ENCODE measurements at regions not wholly inside any gene's neighbourhood (a gene's known extent, or its start where the extent isn't known, plus 50 kb on each side); places are given as distances from the start of the nearest gene placed in this dataset.
"Not testable (repeated sequence)": the region's sequence is repeated elsewhere in the genome, so short reads cannot be mapped to it uniquely, and the experiment has no call there.

DNA sequence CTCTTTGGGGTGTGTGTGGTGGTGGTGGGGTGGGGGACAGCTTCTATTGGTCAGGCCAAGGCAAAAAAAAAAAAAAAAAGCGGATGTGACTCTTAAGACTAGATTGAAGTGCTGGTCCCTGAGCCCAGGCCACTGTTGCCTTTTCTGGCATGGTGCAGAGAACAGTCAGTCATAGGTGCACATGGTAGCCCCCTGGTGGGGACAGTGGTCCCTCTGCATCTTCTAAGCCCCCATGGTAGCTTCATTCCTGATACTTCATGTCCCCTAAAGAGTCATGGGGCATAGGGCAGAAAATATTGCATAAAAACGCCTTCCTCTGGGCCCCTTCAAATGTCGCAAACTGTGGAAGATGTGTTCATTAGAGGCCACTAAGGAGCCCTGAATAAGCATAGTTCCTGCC lies 371.8 kb downstream of the NPHP4 start:
- H3K9me3 Mint-ChIP-seq, result no peaks in the 10 kb centered on the region
- ATAC-seq (replicated peaks; ENCODE audit: extremely low read depth, poor library complexity, severe bottlenecking) (no peak), DNase-seq (ENCODE audit: low spot score in 2 of 2) (no peak)
- no peak overlapping the region for H3K4me3 Mint-ChIP-seq
- H3K4me1 Mint-ChIP-seq, result no peaks in the 10 kb centered on the region
- no peaks in the 10 kb centered on the region for H3K36me3 Mint-ChIP-seq (ENCODE audit: insufficient read depth)
- peaks cover 75% of the 10 kb centered on the region for H3K27me3 Mint-ChIP-seq
- no peak overlapping the region for H3K27ac Mint-ChIP-seq (ENCODE audit: low read depth)

DNA sequence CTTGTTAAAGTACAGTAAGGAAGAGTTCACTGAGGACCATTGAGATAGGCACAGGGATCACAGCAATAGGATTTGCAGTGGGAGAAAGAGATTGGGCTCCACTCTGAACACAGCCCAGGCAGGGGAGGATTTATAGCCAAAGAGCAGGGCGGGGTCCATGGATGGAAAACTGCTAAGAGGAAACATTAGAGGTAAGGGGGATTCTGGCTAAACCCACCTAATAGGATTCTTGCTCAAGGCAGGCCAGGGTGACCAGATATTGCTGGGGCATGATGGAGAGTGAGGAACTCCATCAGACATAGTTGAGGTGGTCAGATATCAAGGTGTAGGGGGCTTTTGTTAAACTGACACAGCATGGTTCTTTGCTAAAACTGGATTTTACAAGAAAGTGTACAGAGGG lies 372.8 kb downstream of the NPHP4 start:
- ATAC-seq (replicated peaks; ENCODE audit: extremely low read depth, poor library complexity, severe bottlenecking), result no peak
- DNase-seq (ENCODE audit: low spot score in 2 of 2), result no peak
- Mint-ChIP-seq H3K9me3 (no peaks in the 10 kb centered on the region), H3K4me1 (no peaks in the 10 kb centered on the region), H3K4me3 (no peak overlapping the region), H3K36me3 (ENCODE audit: insufficient read depth) (no peaks in the 10 kb centered on the region), H3K27me3 (peaks cover 81% of the 10 kb centered on the region), H3K27ac (ENCODE audit: low read depth) (no peak overlapping the region)

DNA sequence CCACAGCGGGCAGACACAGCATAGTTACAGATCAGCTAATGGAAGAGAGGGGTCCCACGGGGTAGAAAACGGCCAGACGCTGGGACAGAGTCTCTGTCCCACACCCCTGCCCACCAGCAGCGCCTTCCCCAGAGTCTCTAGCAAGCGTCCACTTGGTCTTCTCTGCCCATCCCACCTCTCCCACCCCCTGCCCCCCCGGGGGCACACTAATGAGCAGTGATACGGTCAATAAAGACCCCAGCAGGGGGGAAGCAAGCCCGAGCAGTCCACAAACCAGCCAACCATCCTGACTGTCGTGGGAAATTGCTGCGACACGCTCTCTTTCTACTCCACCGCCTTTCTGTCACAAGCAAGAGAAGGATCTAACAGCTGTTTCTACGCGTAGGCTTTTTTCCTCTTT lies 374.7 kb downstream of the NPHP4 start:
- Mint-ChIP-seq H3K9me3 (no peaks in the 10 kb centered on the region), H3K27ac (ENCODE audit: low read depth) (no peak overlapping the region), H3K4me1 (no peaks in the 10 kb centered on the region), H3K27me3 (peaks cover 85% of the 10 kb centered on the region), H3K36me3 (ENCODE audit: insufficient read depth) (no peaks in the 10 kb centered on the region), H3K4me3 (no peak overlapping the region)
- DNase-seq (ENCODE audit: low spot score in 2 of 2), result no peak
- no peak for ATAC-seq (replicated peaks; ENCODE audit: extremely low read depth, poor library complexity, severe bottlenecking)

DNA sequence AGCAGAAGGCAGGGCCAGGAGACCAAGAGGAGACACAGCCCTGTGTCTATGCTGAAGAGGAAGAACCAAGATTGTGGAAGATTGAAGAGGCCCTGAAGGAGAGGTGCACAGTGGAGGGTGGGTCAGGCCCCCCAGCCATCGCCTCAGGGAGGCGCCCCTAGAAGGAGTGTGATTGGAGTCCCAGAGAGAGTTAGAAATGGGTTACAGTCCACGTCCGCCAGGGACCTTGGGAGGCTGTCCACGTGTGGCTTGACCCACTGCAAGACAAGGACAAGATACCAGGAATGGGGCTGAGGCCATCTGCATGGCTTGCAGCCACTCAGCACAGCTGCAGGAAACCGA lies 375.1 kb downstream of the NPHP4 start:
- ATAC-seq (replicated peaks; ENCODE audit: extremely low read depth, poor library complexity, severe bottlenecking), result no peak
- H3K9me3 Mint-ChIP-seq, result no peaks in the 10 kb centered on the region

GRCh38 chr1:5616366-5617178 lies 375.7 kb downstream of the NPHP4 start:
- DNase-seq (ENCODE audit: low spot score in 2 of 2), result no peak
- no peak for ATAC-seq (replicated peaks; ENCODE audit: extremely low read depth, poor library complexity, severe bottlenecking)
- Mint-ChIP-seq H3K27ac (ENCODE audit: low read depth) (no peak overlapping the region), H3K4me1 (no peaks in the 10 kb centered on the region), H3K9me3 (no peaks in the 10 kb centered on the region), H3K36me3 (ENCODE audit: insufficient read depth) (no peaks in the 10 kb centered on the region), H3K4me3 (no peak overlapping the region), H3K27me3 (peaks cover 88% of the 10 kb centered on the region)

More for the DNA sequence above, 375.1 kb downstream of the NPHP4 start:
- Mint-ChIP-seq H3K4me1 (no peaks in the 10 kb centered on the region), H3K4me3 (no peak overlapping the region), H3K36me3 (ENCODE audit: insufficient read depth) (no peaks in the 10 kb centered on the region), H3K27me3 (peaks cover 85% of the 10 kb centered on the region), H3K27ac (ENCODE audit: low read depth) (no peak overlapping the region)
- no peak for DNase-seq (ENCODE audit: low spot score in 2 of 2)

- H3K36me3 Mint-ChIP-seq (ENCODE audit: insufficient read depth), result no peaks in the 10 kb centered on the region
- H3K9me3 Mint-ChIP-seq, result no peaks in the 10 kb centered on the region
- peaks cover 98% of the 10 kb centered on the region for H3K27me3 Mint-ChIP-seq
- H3K27ac Mint-ChIP-seq (ENCODE audit: low read depth), result no peak overlapping the region
- no peaks in the 10 kb centered on the region for H3K4me1 Mint-ChIP-seq
- no peak for ATAC-seq (replicated peaks; ENCODE audit: extremely low read depth, poor library complexity, severe bottlenecking)
- no peak for DNase-seq (ENCODE audit: low spot score in 2 of 2)
- no peak overlapping the region for H3K4me3 Mint-ChIP-seq
These were observed 377.1 kb downstream of the NPHP4 start for GRCh38 chr1:5615076-5615475.

DNA sequence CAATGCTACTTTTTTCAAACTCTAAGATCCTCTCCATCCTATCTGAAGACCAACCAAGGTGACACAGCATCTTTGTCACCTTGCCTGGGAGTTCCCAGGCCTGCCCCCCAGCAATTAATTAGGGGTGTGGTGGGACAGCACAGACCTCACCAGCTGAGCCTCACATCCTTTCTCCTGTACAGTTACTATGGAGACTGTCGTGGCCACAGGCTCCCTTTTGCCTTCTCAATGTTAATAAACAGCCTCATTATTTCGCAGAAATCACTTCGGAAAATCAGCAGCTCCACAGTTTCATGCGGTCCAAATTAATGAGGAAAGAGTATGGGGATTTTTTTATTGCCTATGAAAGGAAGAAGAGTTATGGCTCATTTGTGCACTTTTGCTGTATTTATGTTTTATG lies 378.3 kb downstream of the NPHP4 start:
- peaks cover 98% of the 10 kb centered on the region for H3K27me3 Mint-ChIP-seq
- no peak for ATAC-seq (replicated peaks; ENCODE audit: extremely low read depth, poor library complexity, severe bottlenecking)

GRCh38 chr1:5611851-5612250 lies 380.4 kb downstream of the NPHP4 start:
- DNase-seq (ENCODE audit: low spot score in 2 of 2) (no peak), ATAC-seq (replicated peaks; ENCODE audit: extremely low read depth, poor library complexity, severe bottlenecking) (no peak)
- H3K4me3 Mint-ChIP-seq, result no peak overlapping the region
- peaks cover 7% of the 10 kb centered on the region for H3K9me3 Mint-ChIP-seq
- H3K4me1 Mint-ChIP-seq, result no peaks in the 10 kb centered on the region
- no peaks in the 10 kb centered on the region for H3K36me3 Mint-ChIP-seq (ENCODE audit: insufficient read depth)
- no peak overlapping the region for H3K27ac Mint-ChIP-seq (ENCODE audit: low read depth)
- H3K27me3 Mint-ChIP-seq, result peaks cover 78% of the 10 kb centered on the region

More for the DNA sequence above, 378.3 kb downstream of the NPHP4 start:
- H3K4me1 Mint-ChIP-seq, result no peaks in the 10 kb centered on the region
- no peaks in the 10 kb centered on the region for H3K36me3 Mint-ChIP-seq (ENCODE audit: insufficient read depth)
- peaks cover 7% of the 10 kb centered on the region for H3K9me3 Mint-ChIP-seq
- no peak overlapping the region for H3K27ac Mint-ChIP-seq (ENCODE audit: low read depth)
- no peak for DNase-seq (ENCODE audit: low spot score in 2 of 2)
- no peak overlapping the region for H3K4me3 Mint-ChIP-seq

- DNase-seq (ENCODE audit: low spot score in 2 of 2), result no peak
- no peak overlapping the region for H3K27ac Mint-ChIP-seq (ENCODE audit: low read depth)
- no peaks in the 10 kb centered on the region for H3K36me3 Mint-ChIP-seq (ENCODE audit: insufficient read depth)
These were observed 380.8 kb downstream of the NPHP4 start for GRCh38 chr1:5611431-5611830.

DNA sequence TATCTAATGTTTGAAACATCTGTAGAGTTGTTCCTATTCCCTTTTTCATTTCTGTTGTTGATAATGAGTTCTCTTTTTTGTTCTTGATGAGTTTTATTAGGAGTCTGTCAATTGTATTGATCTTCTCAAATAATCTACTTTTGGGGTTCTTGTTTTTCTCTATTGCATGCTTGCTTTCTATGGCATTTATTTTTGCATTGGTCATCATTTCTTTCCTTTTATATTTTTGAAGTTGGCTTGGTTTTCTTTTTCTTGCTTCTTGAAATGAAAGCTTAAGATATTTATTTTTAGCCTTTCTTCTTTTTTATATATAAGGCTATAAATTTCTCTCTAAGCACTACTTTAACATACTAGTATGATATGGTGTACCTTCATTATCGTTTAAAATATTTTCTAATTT lies 381.8 kb downstream of the NPHP4 start:
- Mint-ChIP-seq H3K9me3 (peaks cover 7% of the 10 kb centered on the region), H3K27ac (ENCODE audit: low read depth) (no peak overlapping the region), H3K4me1 (no peaks in the 10 kb centered on the region), H3K4me3 (no peak overlapping the region), H3K27me3 (peaks cover 66% of the 10 kb centered on the region), H3K36me3 (ENCODE audit: insufficient read depth) (no peaks in the 10 kb centered on the region)
- no peak for ATAC-seq (replicated peaks; ENCODE audit: extremely low read depth, poor library complexity, severe bottlenecking)
- DNase-seq (ENCODE audit: low spot score in 2 of 2), result no peak

More at GRCh38 chr1:5611431-5611830, 380.8 kb downstream of the NPHP4 start:
- no peak for ATAC-seq (replicated peaks; ENCODE audit: extremely low read depth, poor library complexity, severe bottlenecking)
- H3K4me1 Mint-ChIP-seq, result no peaks in the 10 kb centered on the region
- H3K4me3 Mint-ChIP-seq, result no peak overlapping the region
- H3K27me3 Mint-ChIP-seq, result peaks cover 74% of the 10 kb centered on the region
- peaks cover 7% of the 10 kb centered on the region for H3K9me3 Mint-ChIP-seq

DNA sequence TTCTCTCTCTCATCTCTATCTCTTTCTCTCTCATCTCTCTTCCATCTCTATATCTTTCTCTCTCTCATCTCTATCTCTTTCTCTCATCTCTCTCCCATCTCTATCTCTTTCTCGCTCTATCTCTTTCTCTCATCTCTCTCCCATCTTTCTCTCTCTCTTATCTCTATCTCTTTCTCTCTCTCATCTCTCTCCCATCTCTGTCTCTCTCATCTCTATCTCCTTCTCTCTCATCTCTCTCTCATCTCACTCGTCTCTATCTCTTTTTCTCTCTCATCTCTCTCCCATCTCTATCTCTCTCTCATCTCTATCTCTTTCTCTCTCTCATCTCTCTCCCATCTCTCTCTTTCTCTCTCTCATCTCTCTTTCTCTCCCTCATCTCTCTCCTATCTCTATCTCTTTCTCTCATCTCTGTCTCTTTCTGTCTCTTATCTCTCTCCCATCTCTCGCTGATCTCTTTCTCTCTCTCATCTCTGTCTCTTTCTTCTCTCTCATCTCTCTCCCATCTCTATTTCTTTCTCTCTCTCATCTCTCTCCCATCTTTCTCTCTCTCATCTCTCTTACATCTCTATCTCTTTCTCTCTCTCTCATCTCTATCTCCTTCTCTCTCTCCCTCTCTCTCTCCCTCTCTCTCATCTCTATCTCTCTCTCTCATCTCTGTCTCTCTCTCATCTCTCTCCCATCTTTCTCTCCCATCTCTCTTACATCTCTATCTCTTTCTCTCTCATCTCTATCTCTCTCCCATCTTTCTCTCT lies 388.7 kb downstream of the NPHP4 start:
- Mint-ChIP-seq H3K27me3 (peaks cover 33% of the 10 kb centered on the region), H3K27ac (ENCODE audit: low read depth) (no peak overlapping the region), H3K36me3 (ENCODE audit: insufficient read depth) (no peaks in the 10 kb centered on the region), H3K9me3 (peaks cover 5% of the 10 kb centered on the region), H3K4me1 (no peaks in the 10 kb centered on the region), H3K4me3 (no peak overlapping the region)
- DNase-seq (ENCODE audit: low spot score in 2 of 2) (no peak), ATAC-seq (replicated peaks; ENCODE audit: extremely low read depth, poor library complexity, severe bottlenecking) (no peak)

GRCh38 chr1:5602718-5603117 lies 389.5 kb downstream of the NPHP4 start:
- H3K27me3 Mint-ChIP-seq, result peaks cover 40% of the 10 kb centered on the region
- H3K4me3 Mint-ChIP-seq; H3K27ac Mint-ChIP-seq (ENCODE audit: low read depth); DNase-seq (ENCODE audit: low spot score in 2 of 2); H3K4me1 Mint-ChIP-seq; ATAC-seq (replicated peaks; ENCODE audit: extremely low read depth, poor library complexity, severe bottlenecking); H3K36me3 Mint-ChIP-seq (ENCODE audit: insufficient read depth); H3K9me3 Mint-ChIP-seq: not testable (repeated sequence)

DNA sequence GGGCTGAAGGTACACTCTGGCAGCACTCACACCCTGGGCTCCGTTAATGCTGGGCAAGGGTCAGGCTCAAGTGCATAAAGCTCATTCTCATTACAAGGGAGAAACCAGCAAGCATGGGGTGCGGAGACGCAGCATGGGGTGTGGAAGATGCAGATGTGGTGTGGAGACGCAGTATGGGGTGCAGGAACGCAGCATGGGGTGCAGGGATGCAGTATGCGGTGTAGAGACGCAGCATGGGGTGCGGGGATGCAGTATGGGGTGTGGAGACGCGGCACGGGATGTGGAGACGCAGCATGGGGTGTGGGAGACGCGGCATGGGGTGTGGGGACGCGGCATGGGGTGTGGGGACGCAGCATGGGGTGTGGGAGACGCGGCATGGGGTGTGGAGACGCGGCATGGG lies 390.7 kb downstream of the NPHP4 start:
- no peak overlapping the region for H3K27ac Mint-ChIP-seq (ENCODE audit: low read depth)
- ATAC-seq (replicated peaks; ENCODE audit: extremely low read depth, poor library complexity, severe bottlenecking) (no peak), DNase-seq (ENCODE audit: low spot score in 2 of 2) (no peak)
- H3K36me3 Mint-ChIP-seq (ENCODE audit: insufficient read depth), result no peaks in the 10 kb centered on the region
- peaks cover 43% of the 10 kb centered on the region for H3K27me3 Mint-ChIP-seq
- H3K4me1 Mint-ChIP-seq, result no peaks in the 10 kb centered on the region
- peaks cover 5% of the 10 kb centered on the region for H3K9me3 Mint-ChIP-seq
- no peak overlapping the region for H3K4me3 Mint-ChIP-seq
